ENCODE measurements at regions not wholly inside any gene's neighbourhood (a gene's known extent, or its start where the extent isn't known, plus 50 kb on each side); places are given as distances from the start of the nearest gene placed in this dataset.

GRCh38 chr18:75506913-75507312 lies 79.4 kb upstream of the SMIM21 start:
- DNase-seq, result no peak
- no peak for TF ChIP-seq GATA1 (IDR thresholded peaks at IDR 0.05; ENCODE audit: low read depth, low read length)
- no peak for TF ChIP-seq POLR2A (IDR thresholded peaks at IDR 0.05; ENCODE audit: low read length)

GRCh38 chr18:75504469-75504868 lies 77.0 kb upstream of the SMIM21 start:
- TF ChIP-seq POLR2A (IDR thresholded peaks at IDR 0.05; ENCODE audit: low read length), result no peak
- no peak for TF ChIP-seq GATA1 (IDR thresholded peaks at IDR 0.05; ENCODE audit: low read depth, low read length)
- no peak for DNase-seq

GRCh38 chr18:75503615-75504014 lies 76.1 kb upstream of the SMIM21 start:
- DNase-seq, result no peak
- TF ChIP-seq GATA1 (IDR thresholded peaks at IDR 0.05; ENCODE audit: low read depth, low read length), result no peak
- no peak for TF ChIP-seq POLR2A (IDR thresholded peaks at IDR 0.05; ENCODE audit: low read length)

GRCh38 chr18:75502286-75502685 lies 74.8 kb upstream of the SMIM21 start:
- no peak for TF ChIP-seq POLR2A (IDR thresholded peaks at IDR 0.05; ENCODE audit: low read length)
- TF ChIP-seq GATA1 (IDR thresholded peaks at IDR 0.05; ENCODE audit: low read depth, low read length), result no peak

GRCh38 chr18:75500545-75500944 lies 73.0 kb upstream of the SMIM21 start:
- no peak for TF ChIP-seq GATA1 (IDR thresholded peaks at IDR 0.05; ENCODE audit: low read depth, low read length)
- no peak for TF ChIP-seq POLR2A (IDR thresholded peaks at IDR 0.05; ENCODE audit: low read length)
- DNase-seq, result no peak

More at GRCh38 chr18:75502286-75502685, 74.8 kb upstream of the SMIM21 start:
- no peak for DNase-seq

- TF ChIP-seq GATA1 (IDR thresholded peaks at IDR 0.05; ENCODE audit: low read depth, low read length) (no peak), POLR2A (IDR thresholded peaks at IDR 0.05; ENCODE audit: low read length) (no peak)
- DNase-seq, result no peak
These were observed 70.2 kb upstream of the SMIM21 start for GRCh38 chr18:75497576-75498235.

GRCh38 chr18:75496151-75496550 lies 68.6 kb upstream of the SMIM21 start:
- TF ChIP-seq GATA1 (IDR thresholded peaks at IDR 0.05; ENCODE audit: low read depth, low read length) (no peak), POLR2A (IDR thresholded peaks at IDR 0.05; ENCODE audit: low read length) (no peak)
- DNase-seq, result no peak

GRCh38 chr18:75492852-75493251 lies 65.3 kb upstream of the SMIM21 start:
- TF ChIP-seq GATA1 (IDR thresholded peaks at IDR 0.05; ENCODE audit: low read depth, low read length) (no peak), POLR2A (IDR thresholded peaks at IDR 0.05; ENCODE audit: low read length) (no peak)
- DNase-seq, result no peak

GRCh38 chr18:75491361-75491760 lies 63.9 kb upstream of the SMIM21 start:
- TF ChIP-seq GATA1 (IDR thresholded peaks at IDR 0.05; ENCODE audit: low read depth, low read length), result no peak
- TF ChIP-seq POLR2A (IDR thresholded peaks at IDR 0.05; ENCODE audit: low read length), result no peak

GRCh38 chr18:75489493-75490190 lies 62.1 kb upstream of the SMIM21 start:
- DNase-seq, result no peak
- no peak for TF ChIP-seq POLR2A (IDR thresholded peaks at IDR 0.05; ENCODE audit: low read length)
- TF ChIP-seq GATA1 (IDR thresholded peaks at IDR 0.05; ENCODE audit: low read depth, low read length), result no peak

More at GRCh38 chr18:75491361-75491760, 63.9 kb upstream of the SMIM21 start:
- no peak for DNase-seq

- no peak for DNase-seq
- no peak for TF ChIP-seq POLR2A (IDR thresholded peaks at IDR 0.05; ENCODE audit: low read length)
- no peak for TF ChIP-seq GATA1 (IDR thresholded peaks at IDR 0.05; ENCODE audit: low read depth, low read length)
These were observed 56.2 kb upstream of the SMIM21 start for GRCh38 chr18:75483662-75484061.

GRCh38 chr18:75482880-75483279 lies 55.4 kb upstream of the SMIM21 start:
- TF ChIP-seq GATA1 (IDR thresholded peaks at IDR 0.05; ENCODE audit: low read depth, low read length) (no peak), POLR2A (IDR thresholded peaks at IDR 0.05; ENCODE audit: low read length) (no peak)
- no peak for DNase-seq

- DNase-seq, result no peak
- TF ChIP-seq POLR2A (IDR thresholded peaks at IDR 0.05; ENCODE audit: low read length) (no peak), GATA1 (IDR thresholded peaks at IDR 0.05; ENCODE audit: low read depth, low read length) (no peak)
These were observed 53.0 kb upstream of the SMIM21 start for GRCh38 chr18:75480487-75480886.

- TF ChIP-seq POLR2A (IDR thresholded peaks at IDR 0.05; ENCODE audit: low read length) (no peak), GATA1 (IDR thresholded peaks at IDR 0.05; ENCODE audit: low read depth, low read length) (no peak)
- peak; percentile 36 to 54 for DNase-seq
These were observed 51.7 kb upstream of the SMIM21 start for GRCh38 chr18:75478996-75479880.
